KMS-11 (cell line): ENCODE measurements at regions not wholly inside any gene's neighbourhood (a gene's known extent, or its start where the extent isn't known, plus 50 kb on each side); places are given as distances from the start of the nearest gene placed in this dataset.

Experiments
- H2AFZ ChIP-seq: fragments of 200-600 bp; sonication (generic); 2 replicates; pipeline ENCODE4 v1.6.1; 2016; ENCODE audit warnings: antibody characterized with exemption, mixed run types, low read depth
- H3K27ac ChIP-seq: fragments of 200-600 bp; sonication (generic); 2 replicates; pipeline ENCODE4 v1.6.1; 2016; ENCODE audit warnings: mild to moderate bottlenecking, mixed run types
- H3K27me3 ChIP-seq: fragments of 200-600 bp; sonication (generic); 2 replicates; pipeline ENCODE4 v1.6.1; 2017; ENCODE audit warnings: mild to moderate bottlenecking, low read depth, mixed run types, moderate library complexity; ENCODE audit not compliant: insufficient read depth
- H3K36me3 ChIP-seq: fragments of 200-600 bp; sonication (generic); 2 replicates; pipeline ENCODE4 v1.6.1; 2017; ENCODE audit warnings: mild to moderate bottlenecking, mixed run types; ENCODE audit not compliant: insufficient read depth
- H3K4me1 ChIP-seq: fragments of 200-600 bp; sonication (generic); 2 replicates; pipeline ENCODE4 v1.6.1; 2016; ENCODE audit warnings: mild to moderate bottlenecking, low read depth, mixed run types; ENCODE audit not compliant: poor library complexity, severe bottlenecking
- H3K4me2 ChIP-seq: fragments of 200-600 bp; sonication (generic); 2 replicates; pipeline ENCODE4 v1.7.0; 2016; ENCODE audit warnings: mild to moderate bottlenecking, mixed run types
- H3K4me3 ChIP-seq: fragments of 200-600 bp; sonication (generic); IDR thresholded peaks from 2 replicates; pipeline ENCODE4 v1.6.1; 2017; ENCODE audit warnings: low read depth, low read length, mixed read lengths; ENCODE audit not compliant: insufficient read depth
- H3K79me2 ChIP-seq: fragments of 200-600 bp; sonication (generic); 2 replicates; pipeline ENCODE4 v1.6.1; 2016; ENCODE audit warnings: low read depth, mixed run types; ENCODE audit not compliant: insufficient read depth
- H3K9ac ChIP-seq: fragments of 200-600 bp; sonication (generic); 2 replicates; pipeline ENCODE4 v1.6.1; 2016; ENCODE audit warnings: mild to moderate bottlenecking, mixed run types
- H4K20me1 ChIP-seq: fragments of 200-600 bp; sonication (generic); 2 replicates; pipeline ENCODE4 v1.6.1; 2016; ENCODE audit warnings: mild to moderate bottlenecking, mixed run types; ENCODE audit not compliant: insufficient read depth
- TF ChIP-seq, protein P1 (sequence below): fragments of 200-600 bp; sonication (generic); conservative IDR thresholded peaks from 2 replicates; pipeline ENCODE4 v1.6.1; 2017; ENCODE audit warnings: low read depth, mild to moderate bottlenecking, antibody characterized with exemption, low read length, moderate library complexity, mixed read lengths

DNA sequence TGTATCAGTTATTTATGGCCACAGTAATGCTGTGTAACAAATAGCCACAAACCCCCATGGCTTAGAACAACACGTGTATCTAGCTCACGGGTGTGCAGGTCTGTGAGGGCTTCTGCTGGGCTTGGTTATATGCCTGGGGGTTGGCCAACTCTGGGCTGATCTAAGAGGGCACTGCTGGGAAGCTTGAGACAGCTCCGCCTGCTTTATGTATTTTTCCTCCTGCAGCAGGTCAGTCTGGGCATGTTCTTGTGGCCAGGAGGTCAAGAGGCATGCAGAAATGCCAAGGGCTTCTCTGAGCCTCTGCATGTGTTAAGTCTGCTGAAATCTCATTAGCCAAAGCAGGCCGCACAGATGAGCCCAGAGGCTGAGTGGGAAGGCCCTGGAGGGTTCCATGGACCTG, 105.8 kb downstream of the ZNF664 start:
- no peaks in the 10 kb centered on the region for H3K4me1 ChIP-seq
- H2AFZ ChIP-seq, result no peak overlapping the region
- TF ChIP-seq, protein P1, sequence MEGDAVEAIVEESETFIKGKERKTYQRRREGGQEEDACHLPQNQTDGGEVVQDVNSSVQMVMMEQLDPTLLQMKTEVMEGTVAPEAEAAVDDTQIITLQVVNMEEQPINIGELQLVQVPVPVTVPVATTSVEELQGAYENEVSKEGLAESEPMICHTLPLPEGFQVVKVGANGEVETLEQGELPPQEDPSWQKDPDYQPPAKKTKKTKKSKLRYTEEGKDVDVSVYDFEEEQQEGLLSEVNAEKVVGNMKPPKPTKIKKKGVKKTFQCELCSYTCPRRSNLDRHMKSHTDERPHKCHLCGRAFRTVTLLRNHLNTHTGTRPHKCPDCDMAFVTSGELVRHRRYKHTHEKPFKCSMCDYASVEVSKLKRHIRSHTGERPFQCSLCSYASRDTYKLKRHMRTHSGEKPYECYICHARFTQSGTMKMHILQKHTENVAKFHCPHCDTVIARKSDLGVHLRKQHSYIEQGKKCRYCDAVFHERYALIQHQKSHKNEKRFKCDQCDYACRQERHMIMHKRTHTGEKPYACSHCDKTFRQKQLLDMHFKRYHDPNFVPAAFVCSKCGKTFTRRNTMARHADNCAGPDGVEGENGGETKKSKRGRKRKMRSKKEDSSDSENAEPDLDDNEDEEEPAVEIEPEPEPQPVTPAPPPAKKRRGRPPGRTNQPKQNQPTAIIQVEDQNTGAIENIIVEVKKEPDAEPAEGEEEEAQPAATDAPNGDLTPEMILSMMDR, result no peak
- no peak overlapping the region for H3K27ac ChIP-seq
- H3K4me3 ChIP-seq, result no peak overlapping the region
- no peaks in the 10 kb centered on the region for H4K20me1 ChIP-seq
- H3K79me2 ChIP-seq, result no peaks in the 10 kb centered on the region
- no peak overlapping the region for H3K9ac ChIP-seq
- H3K27me3 ChIP-seq, result no peaks in the 10 kb centered on the region
- no peaks in the 10 kb centered on the region for H3K36me3 ChIP-seq
- H3K4me2 ChIP-seq, result no peak overlapping the region

DNA sequence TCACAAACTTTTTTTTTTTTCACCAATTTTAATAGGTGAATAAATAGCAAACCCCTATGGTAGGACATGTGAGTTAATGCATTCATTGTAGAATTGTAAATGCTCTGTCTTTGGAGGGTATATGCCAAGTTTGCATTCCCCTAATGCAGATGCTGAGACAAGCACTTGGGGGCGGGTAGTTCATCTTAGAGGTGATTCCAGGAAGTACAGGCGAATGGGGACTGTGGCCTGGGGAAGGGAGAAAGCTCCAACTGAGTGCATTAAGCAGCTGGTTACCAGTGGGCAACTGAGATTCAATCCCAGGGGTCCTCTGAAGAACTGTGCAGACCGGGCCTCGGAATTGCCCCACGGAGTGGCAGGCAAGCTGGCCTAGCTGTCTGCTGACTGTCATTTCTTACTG, 107.6 kb downstream of the ZNF664 start:
- Histone ChIP-seq H3K27ac (no peak overlapping the region), H3K4me3 (no peak overlapping the region), H4K20me1 (no peaks in the 10 kb centered on the region), H3K9ac (no peak overlapping the region), H3K4me1 (no peaks in the 10 kb centered on the region), H2AFZ (no peak overlapping the region), H3K36me3 (no peaks in the 10 kb centered on the region), H3K27me3 (no peaks in the 10 kb centered on the region), H3K4me2 (no peak overlapping the region), H3K79me2 (no peaks in the 10 kb centered on the region)
- TF ChIP-seq, protein P1, result no peak

DNA sequence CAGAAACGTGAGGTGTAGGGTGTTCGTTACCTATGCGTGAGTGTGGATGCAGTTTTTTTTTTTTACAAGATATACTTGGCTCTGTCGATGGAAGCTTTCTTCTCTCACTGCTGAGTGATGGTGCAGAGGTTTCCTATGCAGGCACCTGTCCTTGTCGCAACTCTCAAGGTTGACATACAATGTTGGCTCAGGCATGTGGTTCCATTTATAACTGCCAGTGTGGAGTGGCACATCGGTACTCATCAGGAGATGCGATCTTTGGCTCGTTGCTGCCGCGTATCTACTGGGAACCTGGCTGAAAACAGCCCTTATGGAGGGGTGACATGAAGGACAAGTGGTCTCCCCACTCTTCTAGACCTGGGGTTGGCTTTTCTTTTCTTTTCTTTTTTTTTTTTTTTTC, 109.0 kb downstream of the ZNF664 start:
- Histone ChIP-seq H3K4me1 (no peaks in the 10 kb centered on the region), H3K27me3 (no peaks in the 10 kb centered on the region), H3K27ac (no peak overlapping the region), H3K79me2 (no peaks in the 10 kb centered on the region), H3K4me3 (no peak overlapping the region), H2AFZ (no peak overlapping the region), H4K20me1 (no peaks in the 10 kb centered on the region), H3K36me3 (no peaks in the 10 kb centered on the region), H3K4me2 (no peak overlapping the region), H3K9ac (no peak overlapping the region)
- TF ChIP-seq, protein P1, result no peak

DNA sequence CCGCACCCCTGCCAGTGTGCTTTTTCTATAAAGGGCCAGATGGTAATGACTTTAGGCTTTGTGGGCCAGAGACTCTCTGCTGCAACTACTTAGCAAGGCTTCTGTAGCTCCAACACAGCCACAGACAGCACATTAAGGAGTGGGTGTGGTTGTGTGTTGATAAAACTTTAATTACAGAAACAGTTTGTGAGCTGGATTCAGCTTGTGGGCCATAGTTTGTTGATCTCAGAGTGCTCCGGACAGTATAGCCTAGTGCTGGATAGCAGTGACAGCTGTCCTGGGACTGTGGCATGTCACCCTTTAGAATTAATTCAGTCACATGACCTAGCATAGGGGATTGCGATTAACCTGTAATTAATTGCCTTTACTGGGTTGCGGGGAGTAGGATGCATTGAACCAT, 109.7 kb downstream of the ZNF664 start:
- Histone ChIP-seq H3K27me3 (no peaks in the 10 kb centered on the region), H3K79me2 (no peaks in the 10 kb centered on the region), H3K4me1 (no peaks in the 10 kb centered on the region), H3K27ac (no peak overlapping the region), H3K9ac (no peak overlapping the region), H4K20me1 (no peaks in the 10 kb centered on the region), H3K36me3 (no peaks in the 10 kb centered on the region), H3K4me3 (no peak overlapping the region), H2AFZ (no peak overlapping the region), H3K4me2 (no peak overlapping the region)
- TF ChIP-seq, protein P1, result no peak

DNA sequence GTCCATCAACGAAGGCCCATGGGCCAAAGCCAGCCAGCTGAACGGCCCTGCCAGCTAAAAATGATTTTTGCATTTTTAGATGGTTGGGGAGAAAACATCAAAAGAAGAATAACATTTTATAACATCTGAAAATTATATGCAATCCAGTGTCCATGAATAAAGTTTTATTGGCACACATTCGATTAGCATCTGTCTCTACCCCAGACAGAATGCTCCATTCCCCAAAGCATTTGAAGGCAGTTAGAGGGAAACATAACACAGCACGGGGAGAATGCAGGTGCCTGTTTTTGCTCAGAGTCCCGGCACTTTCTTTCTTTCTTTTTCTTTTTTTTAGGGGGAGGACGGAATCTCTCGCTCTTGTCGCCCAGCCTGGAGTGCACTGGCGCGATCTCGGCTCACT, 110.7 kb downstream of the ZNF664 start:
- Histone ChIP-seq H3K4me2 (no peak overlapping the region), H3K4me1 (no peaks in the 10 kb centered on the region), H4K20me1 (no peaks in the 10 kb centered on the region), H3K79me2 (no peaks in the 10 kb centered on the region), H3K36me3 (no peaks in the 10 kb centered on the region), H3K27ac (no peak overlapping the region), H3K27me3 (no peaks in the 10 kb centered on the region), H2AFZ (no peak overlapping the region), H3K4me3 (no peak overlapping the region), H3K9ac (no peak overlapping the region)
- TF ChIP-seq, protein P1, result no peak
